ENCODE measurements at regions not wholly inside any gene's neighbourhood (a gene's known extent, or its start where the extent isn't known, plus 50 kb on each side); places are given as distances from the start of the nearest gene placed in this dataset.

DNA sequence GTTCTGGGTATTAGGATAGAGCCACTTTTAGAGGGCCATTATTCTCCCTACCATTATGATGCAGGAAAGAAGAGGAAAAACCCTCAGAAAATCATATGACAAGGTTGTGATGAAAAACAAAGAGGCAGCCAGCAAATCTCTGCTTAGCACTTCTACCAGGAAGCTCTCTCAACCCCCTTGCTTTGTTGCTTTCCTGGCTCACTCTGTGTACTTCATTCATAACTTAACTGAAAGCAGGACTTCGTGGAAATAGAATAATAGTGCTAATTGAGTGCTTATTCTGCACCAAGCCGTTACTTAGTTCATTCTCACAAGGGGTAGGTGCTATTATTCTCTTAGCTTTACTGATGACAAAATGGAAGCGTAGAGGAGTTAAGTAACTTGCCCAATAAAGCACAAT lies 354.1 kb downstream of the HRH4 start:
- TF ChIP-seq GATA3 (IDR thresholded peaks at IDR 0.05; ENCODE audit: low read depth, low read length) (no peak), GATA2 (IDR thresholded peaks at IDR 0.05; ENCODE audit: low read depth, low read length) (no peak)
